ENCODE measurements at regions not wholly inside any gene's neighbourhood (a gene's known extent, or its start where the extent isn't known, plus 50 kb on each side); places are given as distances from the start of the nearest gene placed in this dataset.
"Not testable (repeated sequence)": the region's sequence is repeated elsewhere in the genome, so short reads cannot be mapped to it uniquely, and the experiment has no call there.

DNA sequence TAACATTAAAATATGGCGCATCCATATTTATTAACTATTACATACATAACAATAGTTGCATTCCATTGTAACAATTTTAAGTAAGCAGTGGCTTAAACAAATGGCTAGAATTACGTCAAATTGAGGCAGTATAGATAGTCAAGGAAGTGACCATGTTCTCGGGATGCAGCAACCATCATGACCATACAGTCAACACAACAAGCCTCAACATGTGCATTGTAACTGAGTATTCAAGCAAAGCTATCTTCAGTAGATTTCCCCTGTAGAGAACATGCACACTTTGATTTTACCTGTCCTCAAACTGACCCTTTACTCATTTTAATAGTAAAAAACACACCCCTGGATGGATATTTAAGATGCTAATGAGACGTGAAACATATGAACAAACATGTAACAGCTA, 356.4 kb downstream of the HINT1 start:
- DNase-seq, result no peak

DNA sequence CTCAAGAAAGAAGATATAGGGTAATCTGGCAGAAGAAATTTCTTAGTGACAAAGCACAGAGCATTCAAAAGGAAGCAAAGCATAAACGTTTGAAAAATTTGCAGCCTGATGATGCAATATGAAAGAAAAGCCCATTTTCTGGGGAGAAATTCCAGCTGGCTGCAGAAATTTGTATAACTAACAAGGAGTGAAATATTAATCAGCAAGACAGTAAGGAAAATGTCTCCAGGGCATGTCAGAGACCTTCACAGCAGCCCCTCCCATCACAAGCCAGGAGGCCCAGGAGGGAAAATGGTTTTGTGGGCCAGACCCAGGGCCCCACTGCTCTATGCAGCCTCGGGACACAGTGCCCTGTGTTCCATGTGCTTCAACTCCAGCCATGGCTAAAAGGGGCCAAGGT, 359.4 kb downstream of the HINT1 start:
- DNase-seq, result no peak

- no peak for DNase-seq
Observed at GRCh38 chr5:130805036-130805435, 360.0 kb downstream of the HINT1 start.

GRCh38 chr5:130801963-130802362, 363.1 kb downstream of the HINT1 start:
- no peak for DNase-seq

DNA sequence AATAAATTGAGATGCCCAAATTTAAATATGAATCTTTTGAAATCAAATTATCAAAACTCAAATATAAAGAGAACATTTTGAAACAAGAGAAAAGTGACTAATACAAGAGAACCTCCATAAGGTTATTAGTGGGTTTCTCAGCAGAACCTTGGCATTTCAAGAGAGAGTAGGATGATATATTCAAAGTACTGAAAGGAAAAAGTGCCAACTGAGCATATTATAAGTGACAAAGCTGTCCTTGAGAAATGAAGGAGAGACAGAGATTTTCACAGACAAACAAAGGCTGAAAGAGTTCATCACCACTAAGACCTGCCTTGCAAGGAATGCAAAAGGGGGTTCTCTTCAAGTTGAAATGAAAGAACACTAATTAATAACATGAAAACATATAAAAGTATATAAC, 366.0 kb downstream of the HINT1 start:
- no peak for DNase-seq

GRCh38 chr5:130797303-130797702, 367.8 kb downstream of the HINT1 start:
- DNase-seq, result no peak

DNA sequence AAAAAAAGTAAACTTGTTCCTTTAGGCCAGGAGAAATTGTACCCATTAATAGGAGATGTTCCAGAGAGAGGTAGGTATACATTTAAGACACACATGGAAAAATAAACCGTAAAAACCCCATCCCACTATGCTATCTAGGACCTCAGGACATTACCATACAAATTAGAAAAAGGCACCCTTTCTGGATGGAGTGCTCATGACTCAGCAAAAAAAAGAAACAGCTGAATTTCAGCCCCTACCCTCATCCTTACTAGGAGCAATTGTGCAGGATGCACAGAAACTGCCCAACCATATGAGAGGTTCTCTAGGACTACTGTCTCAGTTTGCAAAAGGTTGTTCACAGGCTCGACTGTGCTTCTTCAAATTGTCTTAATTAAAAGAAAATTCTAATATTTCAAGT, 368.2 kb downstream of the HINT1 start:
- DNase-seq, result no peak

DNA sequence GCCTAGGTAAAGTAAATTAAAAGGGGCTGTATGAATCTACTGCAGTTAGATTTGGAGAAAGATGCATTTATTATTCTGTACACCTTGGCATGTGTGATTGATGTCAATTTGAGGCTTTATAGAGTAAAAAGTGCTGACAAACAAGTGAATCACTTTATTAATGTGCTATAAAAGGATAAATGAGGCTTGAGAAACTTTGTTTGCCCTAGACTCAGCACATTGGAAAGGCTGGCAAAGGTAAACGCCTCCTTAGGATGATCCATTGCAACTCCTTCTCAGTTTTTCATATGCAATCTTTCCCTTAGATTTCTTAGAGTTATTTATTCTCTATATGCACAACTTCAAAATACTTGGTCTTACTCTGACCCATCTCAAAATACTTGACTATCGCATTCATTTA, 369.0 kb downstream of the HINT1 start:
- DNase-seq, result no peak

DNA sequence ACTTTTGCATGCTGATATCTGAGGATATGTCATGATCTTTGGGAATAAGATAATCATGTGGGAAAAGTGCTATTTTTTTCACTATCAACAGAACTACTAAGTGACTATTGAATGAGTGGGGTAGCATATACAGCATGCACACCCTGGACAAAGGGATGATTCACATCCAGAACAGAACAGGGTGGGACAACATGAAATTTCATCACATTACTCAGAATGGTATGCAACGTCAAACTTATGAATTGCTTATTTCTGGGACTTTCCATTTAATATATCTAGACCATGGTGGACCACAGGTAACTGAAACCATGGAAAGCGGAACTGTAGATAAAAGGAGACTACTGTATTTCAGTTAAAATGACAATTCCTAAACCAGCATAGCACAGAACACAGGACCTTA, 370.0 kb downstream of the HINT1 start:
- DNase-seq, result no peak

- DNase-seq, result no peak
Observed at GRCh38 chr5:130777794-130778193, 387.3 kb downstream of the HINT1 start.

- DNase-seq, result peak; percentile 20
Observed at GRCh38 chr5:130773813-130774212, 391.2 kb downstream of the HINT1 start.

DNA sequence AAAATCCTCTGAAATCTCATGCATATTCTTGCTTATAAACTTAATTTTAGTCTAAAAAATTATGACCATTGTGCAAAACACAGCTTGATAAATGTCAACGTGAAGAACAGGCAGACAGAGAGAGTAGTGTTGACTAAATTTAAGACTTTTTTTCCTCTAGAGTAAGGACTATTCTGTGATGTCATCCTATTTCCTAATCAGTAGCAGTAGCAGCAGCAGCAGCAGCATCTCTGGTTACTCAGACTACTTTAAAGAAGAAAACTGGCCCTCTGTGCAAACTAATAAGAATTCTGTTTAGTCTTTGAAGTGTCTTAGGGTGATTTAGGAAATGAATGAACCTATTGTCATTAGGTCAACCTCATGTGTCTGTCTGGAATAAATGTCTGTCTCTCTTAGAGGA, 403.0 kb downstream of the HINT1 start:
- DNase-seq, result no peak

DNA sequence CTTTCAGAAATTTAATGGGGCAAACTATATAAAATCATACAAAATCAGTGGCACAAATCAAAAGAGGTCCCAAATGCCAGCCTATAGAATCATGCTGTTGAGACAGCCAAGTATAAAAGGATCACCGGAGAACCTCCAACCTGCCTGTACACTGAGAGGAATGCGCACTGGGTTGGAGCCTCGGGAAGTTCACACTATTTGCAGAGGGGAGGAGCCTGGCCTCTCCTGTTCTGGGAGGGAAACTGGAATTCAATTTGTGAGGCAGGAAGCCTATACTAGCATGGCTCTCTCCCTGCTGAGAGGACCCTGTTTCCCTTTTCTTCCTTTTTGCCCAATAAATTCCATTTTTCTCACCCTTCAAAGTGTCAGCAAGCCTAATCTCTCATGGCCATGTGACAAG, 406.0 kb downstream of the HINT1 start:
- no peak for DNase-seq

- no peak for DNase-seq
Observed at GRCh38 chr5:130747556-130747955, 417.5 kb downstream of the HINT1 start.

GRCh38 chr5:130746641-130747040, 418.4 kb downstream of the HINT1 start:
- not testable (repeated sequence) for DNase-seq

- DNase-seq, result no peak
Observed at GRCh38 chr5:130743092-130743491, 422.0 kb downstream of the HINT1 start.

GRCh38 chr5:130740047-130740569, 424.9 kb downstream of the HINT1 start:
- no peak for DNase-seq

DNA sequence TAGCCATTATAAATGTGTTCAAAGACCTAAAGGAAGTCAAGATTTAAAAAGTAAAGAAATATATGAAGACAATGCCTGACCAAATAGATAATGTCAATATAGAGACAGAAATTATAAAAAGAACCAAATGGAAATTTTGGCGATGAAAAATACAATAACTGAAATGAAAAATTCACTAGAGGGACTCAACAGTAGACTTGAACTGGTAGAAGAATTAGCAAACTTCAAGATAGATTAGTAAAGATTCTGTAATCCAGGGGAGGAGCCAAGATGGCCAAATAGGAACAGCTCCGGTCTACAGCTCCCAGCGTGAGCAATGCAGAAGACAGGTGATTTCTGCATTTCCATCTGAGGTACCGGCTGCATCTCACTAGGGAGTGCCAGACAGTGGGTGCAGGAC, 433.2 kb downstream of the HINT1 start:
- no peak for DNase-seq

- DNase-seq, result no peak
Observed at GRCh38 chr5:130729541-130729940, 435.5 kb downstream of the HINT1 start.

DNA sequence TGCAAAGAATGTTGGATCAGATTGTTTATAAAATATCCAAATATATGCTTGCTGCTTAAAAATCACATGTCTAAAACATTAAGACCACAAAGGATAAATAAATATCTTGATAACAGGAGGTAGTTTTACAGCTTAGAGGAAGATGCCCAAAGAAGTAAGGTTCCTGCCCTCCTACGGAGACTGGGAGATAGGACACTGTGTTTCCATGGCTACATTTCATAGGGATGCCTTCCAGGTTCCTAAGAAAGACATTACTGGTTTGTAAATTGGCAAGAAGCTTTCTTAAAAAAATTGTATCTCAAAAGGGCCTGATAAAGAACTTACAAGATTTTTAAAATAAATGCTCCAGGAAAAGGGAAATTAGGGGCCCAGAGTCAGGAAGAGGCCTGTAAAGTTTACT, 437.2 kb downstream of the HINT1 start:
- DNase-seq, result no peak

DNA sequence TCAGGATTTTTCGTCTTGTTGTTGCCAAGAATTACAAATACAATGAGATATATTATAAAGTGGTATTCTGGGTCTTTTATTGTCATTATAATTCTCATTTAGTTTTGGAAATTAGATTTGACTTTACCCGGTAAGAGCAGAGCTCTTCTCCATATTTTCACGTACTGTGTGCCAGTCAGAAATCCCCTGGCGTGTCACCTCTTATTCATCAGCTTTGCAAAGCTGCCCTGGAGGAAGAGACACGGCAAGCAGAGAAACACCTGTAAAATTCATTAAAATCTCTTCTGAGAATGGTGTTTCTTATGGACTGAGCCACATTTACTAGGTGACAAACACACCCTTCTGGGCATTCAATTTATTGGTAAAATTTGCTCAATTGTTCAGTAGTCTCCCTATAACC, 440.4 kb downstream of the HINT1 start:
- DNase-seq, result no peak

GRCh38 chr5:130720355-130720754, 444.7 kb downstream of the HINT1 start:
- peak; percentile 56 for DNase-seq

GRCh38 chr5:130715541-130715940, 449.5 kb downstream of the HINT1 start:
- no peak for DNase-seq

GRCh38 chr5:130714200-130714599, 450.9 kb downstream of the HINT1 start:
- DNase-seq, result no peak

DNA sequence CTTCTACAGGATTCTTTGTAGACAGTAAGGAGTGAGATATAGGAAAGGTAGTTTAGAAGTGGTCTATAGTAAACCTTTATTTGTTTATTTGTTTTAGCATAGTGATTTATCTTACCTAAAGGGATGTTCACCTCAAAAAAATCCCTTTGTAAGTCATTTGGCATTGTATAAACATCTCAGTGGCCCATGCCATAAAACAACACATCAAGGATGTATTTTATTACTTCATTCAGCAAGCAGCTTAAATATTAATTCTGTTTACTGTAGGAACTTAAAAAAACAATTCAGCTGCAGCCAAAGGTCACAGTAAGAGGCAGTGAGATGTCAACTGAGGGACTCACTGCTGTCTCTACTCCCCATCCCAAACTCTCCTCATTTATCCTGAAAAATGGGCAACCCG, 452.7 kb downstream of the HINT1 start:
- DNase-seq, result no peak

DNA sequence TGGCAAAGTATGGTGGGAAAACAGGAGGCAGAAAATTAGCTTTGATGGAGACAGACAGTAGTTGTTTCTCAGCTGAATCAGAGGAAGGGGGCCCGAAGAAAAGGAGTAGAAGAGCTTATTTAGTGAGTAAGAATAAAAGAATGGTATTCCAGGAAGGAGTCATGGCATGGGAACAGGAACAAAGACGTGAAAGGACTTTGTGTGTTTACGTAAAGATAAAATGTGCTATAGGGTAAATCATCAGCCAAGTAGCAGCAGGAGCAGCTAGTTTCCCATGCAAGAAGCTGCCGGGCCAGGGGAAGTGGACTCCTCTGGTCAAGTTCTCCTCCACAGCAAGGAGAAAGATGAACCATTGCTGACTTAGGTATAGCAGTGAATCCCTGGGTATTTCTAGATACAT, 454.5 kb downstream of the HINT1 start:
- DNase-seq, result no peak

All from NCI-H69 (cell line).